GM12878 (cell line): ENCODE measurements at regions not wholly inside any gene's neighbourhood (a gene's known extent, or its start where the extent isn't known, plus 50 kb on each side); places are given as distances from the start of the nearest gene placed in this dataset.

Source experiments
- CBFB ChIP-seq: IDR thresholded peaks from 2 replicates; pipeline ENCODE4 v1.6.1; 2016; ENCODE audit warnings: antibody characterized with exemption, low read depth
- DPF2 ChIP-seq: fragments of 450-650 bp; IDR thresholded peaks from 2 replicates; pipeline ENCODE4 v1.6.1; 2017; ENCODE audit warnings: mild to moderate bottlenecking
- EZH2 ChIP-seq: IDR thresholded peaks from 2 replicates; pipeline ENCODE4 v1.6.1; 2012; ENCODE audit warnings: low read depth, mild to moderate bottlenecking, control low read depth, inconsistent platforms, low read length, borderline replicate concordance; ENCODE audit not compliant: control insufficient read depth
- NR2F1 ChIP-seq: fragments of 450-650 bp; conservative IDR thresholded peaks from 2 replicates; pipeline ENCODE4 v1.6.1; 2017; ENCODE audit warnings: mild to moderate bottlenecking
- POLR2A ChIP-seq: IDR thresholded peaks from 2 replicates; pipeline ENCODE4 v1.6.1; 2011; ENCODE audit warnings: low read depth, mild to moderate bottlenecking, low read length
- POLR2AphosphoS5 ChIP-seq: IDR thresholded peaks from 2 replicates; pipeline ENCODE4 v1.6.1; 2011; ENCODE audit warnings: mild to moderate bottlenecking, low read length, inconsistent platforms
- RAD21 ChIP-seq: IDR thresholded peaks from 2 replicates; pipeline ENCODE4 v1.6.1; 2011; ENCODE audit warnings: mild to moderate bottlenecking, low read depth, low read length, moderate library complexity; ENCODE audit not compliant: insufficient read depth
- RAD51 ChIP-seq: fragments of 450-650 bp; IDR thresholded peaks from 2 replicates; pipeline ENCODE4 v1.6.1; 2016; ENCODE audit warnings: moderate library complexity, mild to moderate bottlenecking, inconsistent platforms
- SMAD1 ChIP-seq: fragments of 450-650 bp; IDR thresholded peaks from 2 replicates; pipeline ENCODE4 v1.6.1; 2018; ENCODE audit warnings: mild to moderate bottlenecking, low read depth; ENCODE audit not compliant: partially characterized antibody
- SREBF1 ChIP-seq: IDR thresholded peaks from 2 replicates; pipeline ENCODE4 v1.6.1; 2012; ENCODE audit warnings: mild to moderate bottlenecking, low read length
- SRF ChIP-seq, 2 experiments: IDR thresholded peaks; 2 replicates each; pipeline ENCODE4 v1.6.1; 2011; ENCODE audit warnings: low read depth in 2 of 2, low read length in 2 of 2, mild to moderate bottlenecking in 1 of 2, moderate library complexity in 1 of 2
- TF ChIP-seq, protein P1 (sequence below), 3 experiments: IDR thresholded peaks in 2 of 3; conservative IDR thresholded peaks in 1 of 3; 2 replicates each; pipeline ENCODE4 v1.5.1; 2011; ENCODE audit warnings: low read depth in 3 of 3, low read length in 3 of 3, mild to moderate bottlenecking in 3 of 3, control low read depth in 2 of 3, moderate library complexity in 2 of 3, inconsistent platforms in 1 of 3, mixed read lengths in 1 of 3; ENCODE audit not compliant: control insufficient read depth in 2 of 3, insufficient read depth in 1 of 3; ENCODE audit errors: extremely low read depth in 1 of 3
- TF ChIP-seq, protein P2 (sequence below): IDR thresholded peaks from 2 replicates; pipeline ENCODE4 v1.6.1; 2011; ENCODE audit warnings: borderline replicate concordance, low read depth, mild to moderate bottlenecking, moderate library complexity, mixed read lengths, low read length; ENCODE audit not compliant: insufficient read depth; ENCODE audit errors: extremely low read length
- TF ChIP-seq, protein P3 (sequence below): IDR thresholded peaks from 2 replicates; pipeline ENCODE4 v1.6.1; 2012; ENCODE audit warnings: mild to moderate bottlenecking, low read depth, low read length

DNA sequence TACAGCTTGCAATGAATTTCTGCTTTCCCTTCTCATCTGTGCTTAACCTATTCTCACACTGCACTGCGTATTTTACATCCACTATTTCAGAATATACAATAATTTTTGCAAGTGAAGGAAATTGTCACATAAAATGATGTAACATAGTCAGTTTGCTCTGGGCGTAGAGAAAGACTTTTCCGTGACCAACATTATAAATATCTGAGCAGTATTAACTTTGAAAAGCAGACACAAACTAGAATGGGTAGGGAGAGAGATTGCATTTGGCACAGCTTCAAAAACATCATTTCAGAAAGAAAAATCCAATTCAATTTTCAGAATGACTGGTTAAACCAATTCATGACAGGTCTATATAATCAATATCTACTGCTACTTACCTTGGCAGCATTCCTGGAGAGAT is 352.5 kb upstream of the MIR17HG start:
- no peak for TF ChIP-seq POLR2AphosphoS5
- TF ChIP-seq, protein P1, sequence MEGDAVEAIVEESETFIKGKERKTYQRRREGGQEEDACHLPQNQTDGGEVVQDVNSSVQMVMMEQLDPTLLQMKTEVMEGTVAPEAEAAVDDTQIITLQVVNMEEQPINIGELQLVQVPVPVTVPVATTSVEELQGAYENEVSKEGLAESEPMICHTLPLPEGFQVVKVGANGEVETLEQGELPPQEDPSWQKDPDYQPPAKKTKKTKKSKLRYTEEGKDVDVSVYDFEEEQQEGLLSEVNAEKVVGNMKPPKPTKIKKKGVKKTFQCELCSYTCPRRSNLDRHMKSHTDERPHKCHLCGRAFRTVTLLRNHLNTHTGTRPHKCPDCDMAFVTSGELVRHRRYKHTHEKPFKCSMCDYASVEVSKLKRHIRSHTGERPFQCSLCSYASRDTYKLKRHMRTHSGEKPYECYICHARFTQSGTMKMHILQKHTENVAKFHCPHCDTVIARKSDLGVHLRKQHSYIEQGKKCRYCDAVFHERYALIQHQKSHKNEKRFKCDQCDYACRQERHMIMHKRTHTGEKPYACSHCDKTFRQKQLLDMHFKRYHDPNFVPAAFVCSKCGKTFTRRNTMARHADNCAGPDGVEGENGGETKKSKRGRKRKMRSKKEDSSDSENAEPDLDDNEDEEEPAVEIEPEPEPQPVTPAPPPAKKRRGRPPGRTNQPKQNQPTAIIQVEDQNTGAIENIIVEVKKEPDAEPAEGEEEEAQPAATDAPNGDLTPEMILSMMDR (IDR thresholded peaks at IDR 0.05 in 2 of 3, conservative IDR thresholded peaks at IDR 0.05 in 1 of 3; ENCODE audit: control insufficient read depth in 2 of 3, extremely low read depth in 1 of 3, insufficient read depth in 1 of 3, low read depth in 3 of 3, low read length in 3 of 3) = no peak
- TF ChIP-seq EZH2 = no peak
- no peak for TF ChIP-seq SREBF1
- TF ChIP-seq SRF (IDR thresholded peaks at IDR 0.05; ENCODE audit: low read depth in 2 of 2, low read length in 2 of 2) = no peak
- TF ChIP-seq, protein P2, sequence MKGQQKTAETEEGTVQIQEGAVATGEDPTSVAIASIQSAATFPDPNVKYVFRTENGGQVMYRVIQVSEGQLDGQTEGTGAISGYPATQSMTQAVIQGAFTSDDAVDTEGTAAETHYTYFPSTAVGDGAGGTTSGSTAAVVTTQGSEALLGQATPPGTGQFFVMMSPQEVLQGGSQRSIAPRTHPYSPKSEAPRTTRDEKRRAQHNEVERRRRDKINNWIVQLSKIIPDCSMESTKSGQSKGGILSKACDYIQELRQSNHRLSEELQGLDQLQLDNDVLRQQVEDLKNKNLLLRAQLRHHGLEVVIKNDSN = no peak
- TF ChIP-seq NR2F1 = no peak
- no peak for TF ChIP-seq SMAD1
- TF ChIP-seq POLR2A = no peak
- TF ChIP-seq RAD21 = no peak
- TF ChIP-seq, protein P3, sequence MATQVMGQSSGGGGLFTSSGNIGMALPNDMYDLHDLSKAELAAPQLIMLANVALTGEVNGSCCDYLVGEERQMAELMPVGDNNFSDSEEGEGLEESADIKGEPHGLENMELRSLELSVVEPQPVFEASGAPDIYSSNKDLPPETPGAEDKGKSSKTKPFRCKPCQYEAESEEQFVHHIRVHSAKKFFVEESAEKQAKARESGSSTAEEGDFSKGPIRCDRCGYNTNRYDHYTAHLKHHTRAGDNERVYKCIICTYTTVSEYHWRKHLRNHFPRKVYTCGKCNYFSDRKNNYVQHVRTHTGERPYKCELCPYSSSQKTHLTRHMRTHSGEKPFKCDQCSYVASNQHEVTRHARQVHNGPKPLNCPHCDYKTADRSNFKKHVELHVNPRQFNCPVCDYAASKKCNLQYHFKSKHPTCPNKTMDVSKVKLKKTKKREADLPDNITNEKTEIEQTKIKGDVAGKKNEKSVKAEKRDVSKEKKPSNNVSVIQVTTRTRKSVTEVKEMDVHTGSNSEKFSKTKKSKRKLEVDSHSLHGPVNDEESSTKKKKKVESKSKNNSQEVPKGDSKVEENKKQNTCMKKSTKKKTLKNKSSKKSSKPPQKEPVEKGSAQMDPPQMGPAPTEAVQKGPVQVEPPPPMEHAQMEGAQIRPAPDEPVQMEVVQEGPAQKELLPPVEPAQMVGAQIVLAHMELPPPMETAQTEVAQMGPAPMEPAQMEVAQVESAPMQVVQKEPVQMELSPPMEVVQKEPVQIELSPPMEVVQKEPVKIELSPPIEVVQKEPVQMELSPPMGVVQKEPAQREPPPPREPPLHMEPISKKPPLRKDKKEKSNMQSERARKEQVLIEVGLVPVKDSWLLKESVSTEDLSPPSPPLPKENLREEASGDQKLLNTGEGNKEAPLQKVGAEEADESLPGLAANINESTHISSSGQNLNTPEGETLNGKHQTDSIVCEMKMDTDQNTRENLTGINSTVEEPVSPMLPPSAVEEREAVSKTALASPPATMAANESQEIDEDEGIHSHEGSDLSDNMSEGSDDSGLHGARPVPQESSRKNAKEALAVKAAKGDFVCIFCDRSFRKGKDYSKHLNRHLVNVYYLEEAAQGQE = no peak
- TF ChIP-seq RAD51 = no peak
- TF ChIP-seq DPF2 = no peak
- no peak for TF ChIP-seq CBFB
